ENCODE measurements at regions not wholly inside any gene's neighbourhood (a gene's known extent, or its start where the extent isn't known, plus 50 kb on each side); places are given as distances from the start of the nearest gene placed in this dataset.

DNA sequence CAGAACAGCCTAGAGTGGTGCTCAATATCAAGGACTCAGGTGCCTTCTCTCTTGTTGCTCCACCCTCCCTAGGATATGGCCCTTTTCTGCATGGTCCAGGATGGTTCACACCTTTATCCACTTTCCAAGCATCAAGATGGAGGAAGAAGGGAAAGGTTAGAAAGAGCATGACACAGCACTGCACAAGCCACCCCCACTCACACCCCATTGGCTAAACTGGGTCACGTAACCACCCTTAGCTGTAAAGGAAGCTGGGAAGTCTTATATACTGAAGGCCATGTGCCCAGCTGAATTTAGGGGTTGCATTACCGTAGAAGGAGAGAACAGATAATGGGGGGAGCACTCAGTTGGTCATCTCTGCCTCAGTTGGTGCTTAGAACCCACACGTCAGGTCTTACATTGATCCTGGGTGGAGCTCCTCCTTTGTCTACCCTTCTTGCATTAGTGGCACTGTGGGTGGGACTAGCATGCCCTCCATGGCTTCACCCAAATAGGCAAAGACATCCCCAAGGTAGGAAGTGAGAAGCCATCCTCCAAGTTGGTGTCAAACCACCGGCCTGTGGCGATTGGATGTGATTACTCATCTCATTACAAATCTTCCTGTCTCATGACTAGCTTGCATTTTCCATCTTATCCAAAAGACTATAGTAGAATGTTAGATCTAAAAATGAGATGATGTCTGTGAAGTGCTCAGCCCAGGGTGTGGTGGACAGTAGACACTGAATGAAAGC, 248.5 kb downstream of the HAUS1 start:
- DNase-seq: no peak

DNA sequence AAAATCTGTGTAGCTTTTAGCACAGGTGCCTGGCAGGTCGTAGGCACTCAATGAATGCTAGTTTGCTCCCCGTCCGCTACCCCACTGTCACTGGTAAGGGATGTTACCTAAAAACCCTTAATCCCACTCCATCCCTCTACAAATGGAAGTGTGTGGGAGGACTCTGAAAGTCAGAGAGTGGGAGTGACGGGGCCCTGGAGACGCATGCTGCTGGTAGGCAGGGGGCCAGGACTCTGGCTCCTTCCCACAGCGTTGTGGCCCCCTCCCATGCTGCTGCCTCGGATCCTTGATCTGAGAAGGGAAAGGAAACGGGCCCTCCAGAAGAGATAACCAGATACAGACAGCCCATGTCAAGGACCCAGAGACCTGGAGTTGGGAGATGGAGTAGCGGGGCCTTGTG, 249.3 kb downstream of the HAUS1 start:
- no peak for DNase-seq

DNA sequence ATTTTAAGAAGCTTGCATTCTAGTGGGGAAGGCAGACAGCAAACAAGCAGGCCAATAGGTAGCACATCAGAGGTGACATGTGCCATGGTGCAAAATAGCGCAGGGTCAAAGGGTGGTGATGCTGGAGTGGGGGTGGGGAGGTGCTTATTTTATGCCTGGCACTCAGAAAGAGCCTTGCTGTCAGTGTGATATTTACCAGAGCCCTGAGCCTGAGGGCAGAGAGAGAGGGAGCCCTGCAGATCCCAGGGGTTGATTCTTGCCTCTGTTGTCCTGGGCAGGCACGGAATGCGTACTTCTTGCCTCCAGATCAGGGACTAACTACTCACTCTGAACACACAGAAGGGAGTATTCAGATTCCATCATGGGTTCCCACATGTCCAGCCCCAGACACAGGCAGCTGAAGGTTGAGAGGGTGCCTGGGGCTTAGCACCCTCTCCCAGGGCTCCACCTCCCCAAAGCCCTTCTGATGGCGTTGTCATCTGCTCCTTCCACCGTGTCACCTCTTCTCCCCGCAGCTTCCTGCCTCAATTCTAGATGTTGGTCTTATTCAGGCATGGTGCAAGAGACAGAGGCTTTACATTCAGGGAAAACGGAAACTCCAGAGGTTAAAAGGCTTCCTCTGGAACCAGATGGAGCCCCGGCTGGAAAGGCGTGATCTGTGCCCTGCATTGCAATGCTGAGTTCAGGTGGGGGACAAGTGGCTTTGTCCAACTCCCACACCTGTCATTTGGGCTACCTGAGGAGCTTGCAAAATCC, 252.3 kb downstream of the HAUS1 start:
- no peak for DNase-seq

DNA sequence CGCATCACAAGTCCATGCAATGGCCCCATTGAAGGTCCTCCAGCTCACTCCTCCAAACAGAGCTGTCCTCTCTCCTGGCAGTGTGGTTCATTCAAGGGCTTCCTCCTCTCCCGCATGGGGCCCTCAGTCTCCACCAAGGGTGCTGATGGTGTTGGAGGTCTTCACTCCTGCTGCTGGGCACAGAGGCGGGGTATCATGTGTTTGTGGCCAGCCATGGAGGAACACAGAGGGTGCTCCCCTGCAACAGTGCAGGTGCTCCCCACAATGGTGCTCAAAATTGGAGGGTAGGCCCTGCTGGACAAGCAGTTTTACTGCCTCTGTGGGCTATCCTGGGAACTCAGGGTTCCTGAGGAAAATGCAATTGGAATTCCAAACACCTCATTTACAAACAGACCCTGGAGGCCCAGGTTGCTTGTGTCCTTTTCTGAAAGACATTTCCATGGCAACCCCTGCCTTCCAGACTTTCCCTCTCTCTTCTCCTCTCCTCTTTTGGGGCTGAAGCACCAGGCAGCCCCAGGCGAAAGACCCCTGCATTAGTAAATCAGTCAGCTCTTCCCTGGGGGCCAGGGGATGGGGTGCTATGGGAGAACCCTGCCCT, 256.0 kb downstream of the HAUS1 start:
- no peak for DNase-seq

DNA sequence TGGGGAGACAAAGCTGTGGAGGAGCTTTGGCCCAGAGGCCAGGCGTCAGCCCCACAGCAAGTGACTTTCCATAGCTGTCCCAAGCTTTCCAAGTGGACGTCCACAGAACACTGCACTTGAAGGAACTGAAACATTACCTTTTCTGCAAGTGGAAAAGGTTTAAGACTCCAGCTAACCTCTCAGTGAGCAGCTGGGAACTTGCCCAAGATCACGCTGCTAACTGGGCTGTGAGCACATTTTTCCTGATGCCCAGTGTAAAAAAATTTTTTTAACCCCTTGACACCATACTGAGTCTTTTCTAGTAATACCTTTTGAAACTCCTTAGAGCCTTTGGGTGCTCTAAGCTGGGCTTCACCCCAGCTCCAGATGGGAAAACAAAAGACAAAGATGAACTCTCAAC, 256.7 kb downstream of the HAUS1 start:
- DNase-seq: no peak

DNA sequence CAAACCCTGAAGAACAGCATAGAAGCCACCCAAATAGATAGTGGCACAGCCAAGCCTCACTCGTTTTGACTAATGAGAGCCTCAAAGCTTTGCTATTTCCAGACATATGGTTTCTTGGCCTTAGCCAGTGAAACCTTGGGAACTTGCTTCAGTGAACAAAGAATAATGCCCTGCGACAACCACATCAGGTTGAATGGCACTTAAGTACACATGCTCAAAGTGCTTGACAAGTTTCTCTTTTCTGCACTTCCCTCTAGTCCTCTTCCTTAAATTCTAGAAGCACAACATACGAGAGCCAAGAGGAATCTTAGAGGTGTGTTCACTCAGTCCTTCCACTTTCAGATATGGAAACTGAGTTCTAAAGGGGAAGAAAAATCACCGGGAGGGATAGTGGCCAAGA, 258.3 kb downstream of the HAUS1 start:
- DNase-seq: no peak

DNA sequence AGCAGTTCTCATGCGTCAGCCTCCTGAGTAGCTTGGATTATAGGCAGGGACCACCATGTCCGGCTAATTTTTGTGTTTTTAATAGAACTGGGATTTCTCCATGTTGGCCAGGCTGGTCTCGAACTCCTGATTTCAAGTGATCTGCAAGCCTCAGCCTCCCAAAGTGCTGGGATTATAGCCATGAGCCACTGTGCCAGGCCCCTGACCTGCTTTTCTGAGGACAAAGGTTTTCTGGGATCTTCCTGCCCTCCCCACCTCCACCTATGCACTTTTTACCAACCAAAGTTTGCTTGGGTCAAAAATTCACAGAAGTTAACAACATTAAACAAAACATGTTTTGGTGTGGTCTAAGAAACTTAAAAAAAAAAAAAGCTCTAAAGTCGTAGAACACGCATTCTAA, 259.9 kb downstream of the HAUS1 start:
- DNase-seq: no peak

DNA sequence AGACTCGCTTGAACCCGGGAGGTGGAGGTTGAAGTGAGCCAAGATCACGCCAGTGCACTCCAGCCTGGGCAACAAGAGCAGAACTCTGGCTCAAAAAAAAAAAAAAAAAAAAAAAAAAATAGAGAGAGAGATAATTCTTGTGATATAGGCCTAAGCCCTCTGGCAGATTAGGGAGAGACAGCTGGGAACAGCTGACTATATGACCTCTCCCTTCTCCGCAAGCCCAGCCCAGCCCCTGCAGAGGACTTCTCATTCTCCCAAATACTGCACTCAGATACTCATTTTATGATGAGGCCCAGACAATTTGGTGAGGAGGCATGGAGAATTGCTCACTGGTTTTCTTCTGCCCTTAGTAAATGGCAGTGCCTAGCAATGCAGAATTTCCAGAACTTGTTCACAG, 262.0 kb downstream of the HAUS1 start:
- no peak for DNase-seq

DNA sequence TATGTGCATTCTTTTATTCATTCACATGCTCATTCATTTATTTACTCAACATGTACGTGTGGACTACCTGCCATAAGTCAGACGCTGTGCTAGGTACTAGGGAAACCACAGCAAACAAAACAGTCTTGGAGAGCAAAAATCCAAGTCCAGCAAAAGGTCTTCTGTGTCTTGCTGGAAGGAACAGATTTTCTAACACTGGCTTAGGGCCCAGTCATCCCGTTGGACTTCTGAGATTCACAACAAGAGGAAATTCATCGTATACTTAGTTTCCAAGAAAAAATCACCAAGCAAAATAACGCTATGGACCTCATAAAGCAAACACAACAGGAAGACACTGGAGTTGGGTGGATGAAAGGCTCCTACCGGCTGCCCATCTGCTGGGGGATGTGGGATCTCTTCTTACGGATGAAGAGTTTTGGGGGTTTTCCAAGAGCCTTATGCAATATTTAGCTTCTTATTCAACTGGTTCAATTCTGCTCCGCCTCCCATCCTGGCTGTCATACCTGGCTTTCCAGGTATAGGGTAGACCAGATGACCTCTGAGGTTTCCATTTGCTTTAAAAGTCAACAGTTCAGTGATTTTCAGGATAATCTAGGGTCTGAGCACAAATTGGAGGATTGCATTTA, 262.7 kb downstream of the HAUS1 start:
- no peak for DNase-seq

DNA sequence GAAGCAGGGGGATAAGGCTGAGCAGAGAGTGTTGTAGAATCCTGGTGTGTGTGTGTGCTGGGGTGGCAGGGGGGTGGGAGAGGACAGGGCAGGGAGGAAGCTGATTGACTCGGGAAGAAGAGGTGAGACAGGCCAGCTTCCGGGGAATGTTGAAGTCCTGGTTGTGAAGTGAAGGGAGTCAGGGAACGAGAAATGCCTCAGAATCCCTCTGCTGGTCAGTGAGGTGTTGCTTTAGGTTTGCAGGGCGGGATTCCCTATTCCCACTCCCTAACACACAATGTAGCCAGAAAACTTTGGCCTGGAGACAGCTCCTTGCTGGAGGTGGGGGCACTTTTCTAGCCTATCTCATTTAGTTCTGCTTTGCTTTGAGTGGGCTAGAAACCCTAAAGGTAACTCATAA, 265.1 kb downstream of the HAUS1 start:
- no peak for DNase-seq

DNA sequence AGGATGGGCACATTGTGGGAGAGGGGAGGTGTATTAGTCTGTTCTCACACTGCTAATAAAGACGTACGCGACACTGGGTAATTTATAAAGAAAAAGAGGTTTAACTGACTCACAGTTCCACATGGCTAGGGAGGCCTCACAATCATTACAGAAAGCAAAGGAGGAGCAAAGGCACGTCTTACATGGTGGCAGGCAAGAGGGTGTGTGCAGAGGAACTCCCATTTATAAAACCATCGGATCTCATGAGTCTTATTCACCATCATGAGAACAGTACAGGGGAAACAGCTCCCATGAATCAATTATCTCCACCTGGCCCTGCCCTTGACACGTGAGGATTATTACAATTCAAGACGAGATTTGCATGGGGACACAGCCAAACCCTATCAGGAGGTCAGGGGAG, 266.7 kb downstream of the HAUS1 start:
- no peak for DNase-seq

DNA sequence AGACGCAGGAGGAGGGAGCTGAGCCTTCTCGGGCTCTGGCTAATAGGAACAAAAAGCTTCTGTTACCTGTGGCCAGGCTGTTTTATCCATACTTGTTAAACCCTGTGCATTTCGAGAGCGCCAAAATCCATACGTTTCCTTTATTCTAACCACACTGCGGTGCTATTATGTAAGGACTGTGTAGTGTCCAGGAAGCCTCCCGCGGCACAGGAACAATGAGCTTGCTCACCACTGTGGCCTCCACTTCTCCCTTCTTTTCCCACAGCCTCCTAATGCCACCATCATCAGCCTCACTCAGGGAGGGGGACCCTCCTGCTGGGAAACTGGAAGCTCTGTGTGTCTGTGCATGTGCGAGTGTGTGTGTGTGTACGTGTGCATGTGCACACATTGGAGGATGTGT, 268.5 kb downstream of the HAUS1 start:
- no peak for DNase-seq

DNA sequence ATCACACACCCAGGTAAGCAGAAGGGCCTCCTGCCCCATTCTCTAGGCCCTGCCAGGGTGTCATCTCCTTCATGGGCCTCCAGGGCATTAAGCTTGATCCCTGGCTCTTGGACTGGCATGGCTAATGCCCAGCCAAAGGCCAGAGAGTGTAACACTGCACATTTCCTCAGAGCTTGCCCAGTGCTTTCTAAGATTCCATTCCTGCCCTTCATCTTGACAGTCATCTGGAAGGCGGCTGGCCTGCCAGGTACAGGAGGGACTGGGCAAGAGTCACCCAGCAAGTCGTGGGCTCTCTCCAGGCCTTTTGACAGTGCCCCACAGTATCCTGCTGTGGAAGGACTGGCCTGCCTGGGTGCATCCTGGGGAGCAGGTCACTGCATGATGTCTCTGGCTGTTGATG, 268.9 kb downstream of the HAUS1 start:
- no peak for DNase-seq

DNA sequence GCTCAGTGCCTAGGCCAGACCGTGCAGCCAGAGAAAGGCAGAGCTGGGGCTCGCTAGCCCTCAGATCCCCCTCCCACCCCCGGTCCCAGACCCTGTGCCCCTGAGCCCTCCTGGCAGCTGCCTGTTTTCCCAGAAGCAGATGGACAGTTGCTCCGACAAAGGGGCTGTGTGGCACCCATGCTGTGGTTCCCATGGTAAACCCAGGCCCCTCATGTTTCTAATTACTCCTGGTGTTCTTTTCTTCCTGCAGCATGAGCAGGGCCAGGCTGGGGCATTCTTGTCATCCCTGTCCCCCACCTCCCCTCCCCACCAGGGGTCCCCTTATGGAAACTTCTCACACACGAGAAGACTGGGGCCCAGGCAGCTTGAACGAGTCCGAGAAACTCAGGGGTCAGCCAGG, 269.6 kb downstream of the HAUS1 start:
- no peak for DNase-seq

DNA sequence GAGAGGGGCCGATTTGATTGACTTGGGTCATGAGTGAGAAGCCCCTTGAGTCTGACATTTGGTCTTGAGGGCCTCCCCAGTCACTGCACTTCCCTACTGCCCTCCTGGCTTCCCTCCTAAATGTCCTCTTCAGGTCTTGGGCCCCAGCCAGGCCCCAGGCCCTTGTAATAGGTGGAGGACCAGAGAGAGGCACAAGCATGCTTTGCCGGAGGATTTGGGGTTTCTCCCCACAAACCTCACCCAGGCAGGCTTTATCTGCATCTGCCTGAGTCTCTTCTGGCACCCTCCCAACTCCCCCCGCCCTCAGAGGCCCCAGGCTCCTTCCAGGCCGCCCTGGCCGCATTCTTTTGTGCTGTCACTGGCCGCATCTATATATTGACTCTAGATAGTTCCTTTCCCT, 270.7 kb downstream of the HAUS1 start:
- no peak for DNase-seq

DNA sequence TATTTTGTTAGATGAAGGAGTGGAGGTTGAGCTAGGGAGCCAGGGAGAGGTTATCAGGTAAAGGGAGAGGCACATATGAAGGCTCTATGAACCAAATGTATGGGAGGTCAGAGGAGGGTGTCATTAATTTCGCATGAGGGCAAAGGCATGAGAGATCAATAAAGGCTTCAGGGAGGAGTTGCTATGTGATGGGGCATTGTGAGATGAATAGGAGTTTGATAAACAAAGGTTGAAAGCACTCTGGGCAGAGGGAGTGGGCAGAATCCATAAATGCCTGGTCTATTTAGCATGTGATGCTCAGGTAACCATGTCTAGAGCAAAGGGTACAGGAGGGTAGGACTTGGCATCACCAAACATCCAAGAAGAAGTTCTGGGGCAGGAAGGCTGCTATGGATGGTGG, 273.4 kb downstream of the HAUS1 start:
- no peak for DNase-seq

DNA sequence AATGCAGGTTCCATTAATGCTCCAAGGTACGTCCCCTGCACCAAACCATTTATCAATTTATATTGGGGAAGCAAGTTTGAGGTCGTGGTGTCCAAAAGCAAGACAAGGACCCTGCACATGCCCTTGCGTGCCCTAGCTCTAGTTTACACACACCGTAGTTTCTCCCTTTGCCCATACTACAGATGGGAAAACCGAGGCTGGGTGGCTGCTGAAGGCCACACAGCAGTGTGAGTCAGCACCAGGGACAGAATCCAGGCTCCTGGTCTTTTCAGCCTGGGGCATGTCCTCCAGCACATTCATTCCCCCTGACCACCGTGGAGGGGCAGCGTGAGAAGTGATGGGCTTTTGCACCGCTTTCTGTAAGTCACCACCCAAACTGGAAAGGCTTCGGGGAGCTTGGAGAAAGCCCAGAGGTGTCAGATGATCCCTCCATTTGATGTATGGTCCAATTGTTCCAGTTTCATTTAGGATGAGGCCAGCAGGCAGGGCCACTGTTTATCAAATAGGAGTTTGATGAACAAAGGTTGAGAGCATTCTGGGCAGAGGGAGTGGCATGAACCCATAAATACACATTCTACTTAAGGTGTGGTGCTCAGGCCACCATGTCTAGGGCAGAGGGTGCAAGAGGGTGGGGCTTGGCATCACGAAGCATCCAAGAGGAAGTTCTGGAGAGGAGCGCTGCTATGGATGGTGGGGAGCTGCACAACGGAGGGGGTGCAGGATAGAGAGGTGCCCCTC, 274.1 kb downstream of the HAUS1 start:
- no peak for DNase-seq

DNA sequence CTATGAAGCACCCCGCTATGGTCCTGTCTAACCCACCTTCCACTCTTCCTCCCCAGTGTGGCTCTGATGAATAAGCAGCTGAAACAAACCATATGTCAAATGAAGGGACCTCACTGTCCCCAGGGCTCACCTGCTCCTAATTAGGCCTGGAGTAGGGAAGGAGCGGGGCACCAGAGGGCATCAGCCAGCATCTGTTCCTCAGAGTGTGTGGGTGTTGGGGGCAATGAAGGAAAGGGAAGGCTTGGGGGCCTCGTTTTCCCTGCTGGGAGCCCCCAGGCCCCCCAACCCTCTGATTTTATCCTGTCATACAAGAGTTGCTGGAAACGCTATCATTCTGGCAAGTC, 274.7 kb downstream of the HAUS1 start:
- DNase-seq: no peak

DNA sequence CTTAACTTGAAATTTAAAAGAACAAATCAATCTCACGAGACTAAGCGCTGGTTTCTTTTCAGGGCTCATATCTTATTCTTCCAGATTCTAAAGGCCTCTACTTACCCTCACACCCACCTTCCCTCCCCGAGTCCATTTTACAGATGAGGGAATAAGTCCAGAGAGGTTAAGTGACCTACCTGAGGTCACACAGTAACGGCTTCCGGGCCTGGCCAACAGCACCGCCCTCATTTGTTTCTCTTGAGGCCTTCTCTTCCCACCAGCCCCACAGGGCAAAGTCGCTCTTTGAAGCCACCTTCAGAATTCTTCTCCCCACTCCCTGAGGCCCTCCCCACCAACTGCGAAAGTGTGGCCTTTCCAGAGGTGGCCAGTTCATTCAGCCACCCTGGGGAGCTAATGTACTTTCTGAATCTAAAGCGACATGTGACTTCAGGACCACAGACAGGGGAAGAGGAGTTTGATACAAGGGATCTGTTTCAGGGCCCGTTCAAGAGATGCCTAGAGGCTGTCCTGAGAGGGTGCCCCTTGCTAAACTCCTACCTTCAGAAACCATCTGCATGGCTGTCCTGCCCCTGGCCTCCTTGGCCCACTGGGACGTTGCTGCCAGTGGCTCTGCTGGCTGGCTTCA, 275.3 kb downstream of the HAUS1 start:
- no peak for DNase-seq

DNA sequence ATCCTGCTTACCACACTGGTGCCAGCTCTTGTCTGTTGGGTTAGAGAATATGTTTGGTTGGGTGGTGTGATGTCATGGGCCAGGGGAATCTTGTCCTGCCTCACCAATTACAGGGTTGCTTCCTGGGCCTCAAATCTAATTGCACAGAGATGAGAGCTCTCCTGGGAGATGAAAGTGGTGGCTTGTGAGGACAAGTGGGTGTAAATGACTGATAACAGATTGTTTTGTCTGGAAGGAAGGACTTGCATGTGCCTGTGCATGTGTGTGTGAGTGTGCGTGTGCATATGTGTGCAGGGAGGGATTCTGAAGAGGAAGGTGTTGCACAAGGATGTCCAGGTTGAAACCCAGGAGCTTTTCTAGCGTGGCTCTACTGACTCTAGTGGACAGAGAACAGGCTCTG, 271.9 kb downstream of the LOXHD1 start:
- no peak for DNase-seq

DNA sequence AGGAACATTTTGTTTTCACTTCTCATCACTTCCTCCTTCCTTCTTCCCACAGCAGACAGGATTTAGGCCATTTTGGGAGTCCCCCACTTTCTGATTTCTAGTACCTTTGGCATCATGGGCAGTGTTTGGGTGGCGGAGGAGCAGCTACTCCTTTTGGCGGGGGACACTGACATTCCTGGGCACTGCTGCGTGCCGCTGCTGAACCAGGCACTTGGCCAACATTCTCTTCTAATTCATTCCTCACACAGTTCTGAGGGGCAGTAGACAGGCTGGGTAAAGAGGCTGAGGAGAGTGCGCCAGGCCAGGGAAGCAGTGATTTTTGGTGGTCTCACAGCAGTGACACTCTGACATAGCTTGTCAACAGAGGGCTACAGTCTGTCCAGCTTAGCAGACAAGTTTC, 270.2 kb downstream of the LOXHD1 start:
- no peak for DNase-seq

DNA sequence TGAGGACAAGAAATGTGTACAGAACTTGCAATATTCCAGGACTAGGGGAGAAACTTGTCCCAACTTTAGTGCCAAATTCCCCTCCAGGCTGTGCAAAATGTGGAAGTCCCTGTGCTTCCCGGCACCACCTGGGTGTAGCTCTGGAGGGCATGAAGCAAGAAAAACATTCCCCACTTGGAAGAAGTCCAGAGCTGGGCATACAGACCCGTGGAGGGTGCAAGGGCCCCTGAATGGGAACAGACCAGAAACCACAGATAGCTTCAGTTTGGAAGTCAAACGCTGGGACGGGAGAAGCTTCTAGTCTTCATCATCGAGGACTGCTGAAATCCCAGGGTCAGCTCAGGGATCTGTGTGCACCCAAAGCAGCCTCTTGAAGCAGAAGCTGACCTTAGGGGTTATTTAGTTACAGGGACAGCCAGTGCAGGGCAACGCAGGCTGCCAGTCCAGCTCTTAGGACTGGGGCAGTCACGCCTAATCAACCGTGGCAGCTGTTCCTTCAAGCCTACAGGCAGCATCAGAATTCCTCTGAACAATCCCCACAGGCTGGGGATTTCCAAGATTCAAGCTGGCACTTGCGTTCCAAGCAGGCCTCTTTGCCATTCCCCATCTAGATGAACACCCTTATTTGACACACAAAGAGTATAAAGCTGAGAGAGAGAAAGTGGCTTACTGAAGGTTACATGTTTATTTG, 269.4 kb downstream of the LOXHD1 start:
- DNase-seq: no peak

Measured in DMS153 (cell line).